ENCODE measurements at regions not wholly inside any gene's neighbourhood (a gene's known extent, or its start where the extent isn't known, plus 50 kb on each side); places are given as distances from the start of the nearest gene placed in this dataset.

DNA sequence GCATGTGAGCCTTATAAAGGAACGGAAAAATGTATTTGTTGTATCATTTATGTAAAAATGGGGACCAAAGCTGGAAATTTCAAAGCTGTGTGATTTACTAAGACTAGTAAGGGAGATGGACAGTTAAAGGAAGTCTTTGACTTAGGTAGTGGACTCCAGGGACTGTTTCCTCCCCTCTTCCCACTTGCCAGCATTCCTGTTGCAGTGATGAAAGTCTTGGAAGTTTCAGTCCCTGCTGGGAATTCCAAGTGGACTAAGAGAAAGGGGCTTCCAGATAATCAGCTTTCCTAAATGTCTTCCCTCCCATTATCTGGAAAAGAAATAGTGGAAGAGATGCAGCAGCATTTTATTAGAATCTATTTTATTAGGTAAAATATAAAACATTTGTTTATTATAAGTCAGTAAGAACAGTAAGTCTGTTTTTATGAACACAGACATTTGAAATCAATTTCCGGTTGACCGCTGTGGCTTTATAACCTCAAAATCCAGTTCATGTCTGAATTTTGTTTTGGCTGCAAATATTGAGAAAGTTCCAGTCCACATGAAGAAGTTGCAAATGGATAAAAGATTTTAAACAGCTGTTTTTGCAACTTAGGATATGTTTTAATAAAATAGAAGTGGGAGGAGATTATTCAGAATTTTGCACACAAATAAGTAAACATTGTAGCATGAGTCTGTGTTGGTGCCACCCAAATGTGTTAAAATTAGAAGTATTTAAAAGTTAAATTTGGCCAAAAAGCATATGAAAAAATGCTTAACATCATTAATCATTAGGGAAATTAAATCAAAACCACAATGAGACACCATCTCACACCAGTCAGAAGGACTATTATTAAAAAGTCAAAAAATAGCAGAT, 141.8 kb downstream of the IL20RB start (continued):
- TF ChIP-seq TP53 (CRISPR knock-in tag; IDR thresholded peaks at IDR 0.05), result no peak
- TF ChIP-seq, protein P1, sequence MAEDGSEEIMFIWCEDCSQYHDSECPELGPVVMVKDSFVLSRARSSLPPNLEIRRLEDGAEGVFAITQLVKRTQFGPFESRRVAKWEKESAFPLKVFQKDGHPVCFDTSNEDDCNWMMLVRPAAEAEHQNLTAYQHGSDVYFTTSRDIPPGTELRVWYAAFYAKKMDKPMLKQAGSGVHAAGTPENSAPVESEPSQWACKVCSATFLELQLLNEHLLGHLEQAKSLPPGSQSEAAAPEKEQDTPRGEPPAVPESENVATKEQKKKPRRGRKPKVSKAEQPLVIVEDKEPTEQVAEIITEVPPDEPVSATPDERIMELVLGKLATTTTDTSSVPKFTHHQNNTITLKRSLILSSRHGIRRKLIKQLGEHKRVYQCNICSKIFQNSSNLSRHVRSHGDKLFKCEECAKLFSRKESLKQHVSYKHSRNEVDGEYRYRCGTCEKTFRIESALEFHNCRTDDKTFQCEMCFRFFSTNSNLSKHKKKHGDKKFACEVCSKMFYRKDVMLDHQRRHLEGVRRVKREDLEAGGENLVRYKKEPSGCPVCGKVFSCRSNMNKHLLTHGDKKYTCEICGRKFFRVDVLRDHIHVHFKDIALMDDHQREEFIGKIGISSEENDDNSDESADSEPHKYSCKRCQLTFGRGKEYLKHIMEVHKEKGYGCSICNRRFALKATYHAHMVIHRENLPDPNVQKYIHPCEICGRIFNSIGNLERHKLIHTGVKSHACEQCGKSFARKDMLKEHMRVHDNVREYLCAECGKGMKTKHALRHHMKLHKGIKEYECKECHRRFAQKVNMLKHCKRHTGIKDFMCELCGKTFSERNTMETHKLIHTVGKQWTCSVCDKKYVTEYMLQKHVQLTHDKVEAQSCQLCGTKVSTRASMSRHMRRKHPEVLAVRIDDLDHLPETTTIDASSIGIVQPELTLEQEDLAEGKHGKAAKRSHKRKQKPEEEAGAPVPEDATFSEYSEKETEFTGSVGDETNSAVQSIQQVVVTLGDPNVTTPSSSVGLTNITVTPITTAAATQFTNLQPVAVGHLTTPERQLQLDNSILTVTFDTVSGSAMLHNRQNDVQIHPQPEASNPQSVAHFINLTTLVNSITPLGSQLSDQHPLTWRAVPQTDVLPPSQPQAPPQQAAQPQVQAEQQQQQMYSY (CRISPR knock-in tag; IDR thresholded peaks at IDR 0.05), result no peak
- TF ChIP-seq NFATC4 (CRISPR knock-in tag; IDR thresholded peaks at IDR 0.05), result no peak
- TF ChIP-seq ZNF317 (CRISPR knock-in tag; IDR thresholded peaks at IDR 0.05; ENCODE audit: borderline replicate concordance, low read depth), result no peak

- Mint-ChIP-seq H3K9me3 (peaks cover 9% of the 10 kb centered on the region), H3K36me3 (peaks cover 5% of the 10 kb centered on the region; the same call in 1 of the 2 replicates), H3K27ac (no peak overlapping the region), H3K4me1 (peaks cover 18% of the 10 kb centered on the region), H3K4me3 (no peak overlapping the region), H3K27me3 (ENCODE audit: low read depth) (no peaks in the 10 kb centered on the region)
- TF ChIP-seq JAZF1 (CRISPR knock-in tag; IDR thresholded peaks at IDR 0.05) (no peak), E2F4 (CRISPR knock-in tag; IDR thresholded peaks at IDR 0.05; ENCODE audit: borderline replicate concordance, low read depth) (no peak), NR2C2 (CRISPR knock-in tag; IDR thresholded peaks at IDR 0.05) (no peak), STAT6 (CRISPR knock-in tag; conservative IDR thresholded peaks at IDR 0.05; ENCODE audit: low read depth) (no peak), FOXJ3 (CRISPR knock-in tag; IDR thresholded peaks at IDR 0.05; ENCODE audit: borderline replicate concordance) (no peak), ATF3 (CRISPR knock-in tag; conservative IDR thresholded peaks at IDR 0.05) (no peak), NFE2L1 (CRISPR knock-in tag; IDR thresholded peaks at IDR 0.05) (no peak)
- TF ChIP-seq, protein P2, sequence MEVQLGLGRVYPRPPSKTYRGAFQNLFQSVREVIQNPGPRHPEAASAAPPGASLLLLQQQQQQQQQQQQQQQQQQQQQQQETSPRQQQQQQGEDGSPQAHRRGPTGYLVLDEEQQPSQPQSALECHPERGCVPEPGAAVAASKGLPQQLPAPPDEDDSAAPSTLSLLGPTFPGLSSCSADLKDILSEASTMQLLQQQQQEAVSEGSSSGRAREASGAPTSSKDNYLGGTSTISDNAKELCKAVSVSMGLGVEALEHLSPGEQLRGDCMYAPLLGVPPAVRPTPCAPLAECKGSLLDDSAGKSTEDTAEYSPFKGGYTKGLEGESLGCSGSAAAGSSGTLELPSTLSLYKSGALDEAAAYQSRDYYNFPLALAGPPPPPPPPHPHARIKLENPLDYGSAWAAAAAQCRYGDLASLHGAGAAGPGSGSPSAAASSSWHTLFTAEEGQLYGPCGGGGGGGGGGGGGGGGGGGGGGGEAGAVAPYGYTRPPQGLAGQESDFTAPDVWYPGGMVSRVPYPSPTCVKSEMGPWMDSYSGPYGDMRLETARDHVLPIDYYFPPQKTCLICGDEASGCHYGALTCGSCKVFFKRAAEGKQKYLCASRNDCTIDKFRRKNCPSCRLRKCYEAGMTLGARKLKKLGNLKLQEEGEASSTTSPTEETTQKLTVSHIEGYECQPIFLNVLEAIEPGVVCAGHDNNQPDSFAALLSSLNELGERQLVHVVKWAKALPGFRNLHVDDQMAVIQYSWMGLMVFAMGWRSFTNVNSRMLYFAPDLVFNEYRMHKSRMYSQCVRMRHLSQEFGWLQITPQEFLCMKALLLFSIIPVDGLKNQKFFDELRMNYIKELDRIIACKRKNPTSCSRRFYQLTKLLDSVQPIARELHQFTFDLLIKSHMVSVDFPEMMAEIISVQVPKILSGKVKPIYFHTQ (CRISPR knock-in tag; IDR thresholded peaks at IDR 0.05), result no peak
- TF ChIP-seq, protein P3, sequence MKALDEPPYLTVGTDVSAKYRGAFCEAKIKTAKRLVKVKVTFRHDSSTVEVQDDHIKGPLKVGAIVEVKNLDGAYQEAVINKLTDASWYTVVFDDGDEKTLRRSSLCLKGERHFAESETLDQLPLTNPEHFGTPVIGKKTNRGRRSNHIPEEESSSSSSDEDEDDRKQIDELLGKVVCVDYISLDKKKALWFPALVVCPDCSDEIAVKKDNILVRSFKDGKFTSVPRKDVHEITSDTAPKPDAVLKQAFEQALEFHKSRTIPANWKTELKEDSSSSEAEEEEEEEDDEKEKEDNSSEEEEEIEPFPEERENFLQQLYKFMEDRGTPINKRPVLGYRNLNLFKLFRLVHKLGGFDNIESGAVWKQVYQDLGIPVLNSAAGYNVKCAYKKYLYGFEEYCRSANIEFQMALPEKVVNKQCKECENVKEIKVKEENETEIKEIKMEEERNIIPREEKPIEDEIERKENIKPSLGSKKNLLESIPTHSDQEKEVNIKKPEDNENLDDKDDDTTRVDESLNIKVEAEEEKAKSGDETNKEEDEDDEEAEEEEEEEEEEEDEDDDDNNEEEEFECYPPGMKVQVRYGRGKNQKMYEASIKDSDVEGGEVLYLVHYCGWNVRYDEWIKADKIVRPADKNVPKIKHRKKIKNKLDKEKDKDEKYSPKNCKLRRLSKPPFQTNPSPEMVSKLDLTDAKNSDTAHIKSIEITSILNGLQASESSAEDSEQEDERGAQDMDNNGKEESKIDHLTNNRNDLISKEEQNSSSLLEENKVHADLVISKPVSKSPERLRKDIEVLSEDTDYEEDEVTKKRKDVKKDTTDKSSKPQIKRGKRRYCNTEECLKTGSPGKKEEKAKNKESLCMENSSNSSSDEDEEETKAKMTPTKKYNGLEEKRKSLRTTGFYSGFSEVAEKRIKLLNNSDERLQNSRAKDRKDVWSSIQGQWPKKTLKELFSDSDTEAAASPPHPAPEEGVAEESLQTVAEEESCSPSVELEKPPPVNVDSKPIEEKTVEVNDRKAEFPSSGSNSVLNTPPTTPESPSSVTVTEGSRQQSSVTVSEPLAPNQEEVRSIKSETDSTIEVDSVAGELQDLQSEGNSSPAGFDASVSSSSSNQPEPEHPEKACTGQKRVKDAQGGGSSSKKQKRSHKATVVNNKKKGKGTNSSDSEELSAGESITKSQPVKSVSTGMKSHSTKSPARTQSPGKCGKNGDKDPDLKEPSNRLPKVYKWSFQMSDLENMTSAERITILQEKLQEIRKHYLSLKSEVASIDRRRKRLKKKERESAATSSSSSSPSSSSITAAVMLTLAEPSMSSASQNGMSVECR (CRISPR knock-in tag; IDR thresholded peaks at IDR 0.05; ENCODE audit: borderline replicate concordance), result no peak
- POLR2A ChIA-PET, result no interaction called here
- DNase-seq (ENCODE audit: low spot score) (no peak), ATAC-seq (no peak)
- CTCF ChIA-PET, result interaction anchor here (1.4 kb wide), 1 partner anchor 86 kb away, joined by 4 read pairs; no protein-coding TSS in a partner anchor
Measured at GRCh38 chr3:137100326-137100725, 142.5 kb downstream of the IL20RB start.

Data from WTC11 (cell line).